ENCODE measurements at regions not wholly inside any gene's neighbourhood (a gene's known extent, or its start where the extent isn't known, plus 50 kb on each side); places are given as distances from the start of the nearest gene placed in this dataset.

DNA sequence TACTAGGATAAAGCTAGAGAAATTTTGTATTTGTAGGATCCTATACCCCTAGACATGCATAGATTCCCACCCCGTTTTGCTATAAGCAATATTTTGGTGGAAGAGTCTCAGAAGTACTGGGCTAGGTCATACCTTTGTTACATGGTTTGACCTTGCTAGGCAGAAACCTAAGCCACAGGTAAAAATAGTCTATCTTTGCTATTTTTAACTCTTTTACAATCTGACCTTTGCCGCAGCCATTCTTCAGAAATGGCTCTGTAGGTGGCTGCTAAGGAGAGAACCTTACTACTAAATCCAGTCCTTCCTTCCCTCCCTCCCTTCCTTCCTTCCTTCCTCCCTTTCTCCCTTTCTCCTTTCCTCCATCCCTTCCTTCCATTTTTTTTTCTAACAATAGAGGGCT, 242.9 kb upstream of the SEL1L start:
- TF ChIP-seq, protein P1, sequence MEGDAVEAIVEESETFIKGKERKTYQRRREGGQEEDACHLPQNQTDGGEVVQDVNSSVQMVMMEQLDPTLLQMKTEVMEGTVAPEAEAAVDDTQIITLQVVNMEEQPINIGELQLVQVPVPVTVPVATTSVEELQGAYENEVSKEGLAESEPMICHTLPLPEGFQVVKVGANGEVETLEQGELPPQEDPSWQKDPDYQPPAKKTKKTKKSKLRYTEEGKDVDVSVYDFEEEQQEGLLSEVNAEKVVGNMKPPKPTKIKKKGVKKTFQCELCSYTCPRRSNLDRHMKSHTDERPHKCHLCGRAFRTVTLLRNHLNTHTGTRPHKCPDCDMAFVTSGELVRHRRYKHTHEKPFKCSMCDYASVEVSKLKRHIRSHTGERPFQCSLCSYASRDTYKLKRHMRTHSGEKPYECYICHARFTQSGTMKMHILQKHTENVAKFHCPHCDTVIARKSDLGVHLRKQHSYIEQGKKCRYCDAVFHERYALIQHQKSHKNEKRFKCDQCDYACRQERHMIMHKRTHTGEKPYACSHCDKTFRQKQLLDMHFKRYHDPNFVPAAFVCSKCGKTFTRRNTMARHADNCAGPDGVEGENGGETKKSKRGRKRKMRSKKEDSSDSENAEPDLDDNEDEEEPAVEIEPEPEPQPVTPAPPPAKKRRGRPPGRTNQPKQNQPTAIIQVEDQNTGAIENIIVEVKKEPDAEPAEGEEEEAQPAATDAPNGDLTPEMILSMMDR (IDR thresholded peaks at IDR 0.05; ENCODE audit: borderline replicate concordance, extremely low read depth, low read length, poor library complexity, severe bottlenecking), result no peak
- TF ChIP-seq EZH2 (IDR thresholded peaks at IDR 0.05; ENCODE audit: borderline replicate concordance, low read depth, low read length, severe bottlenecking), result no peak

All from DND-41 (cell line).